GM23248 (cell line): ENCODE measurements at regions not wholly inside any gene's neighbourhood (a gene's known extent, or its start where the extent isn't known, plus 50 kb on each side); places are given as distances from the start of the nearest gene placed in this dataset.

Experiments
- DNase-seq: peaks from one replicate; pipeline ENCODE4 v3.0.0-alpha.2; 2015
- H2AFZ ChIP-seq: fragments of 200-600 bp; sonication (generic); 2 replicates; pipeline ENCODE4 v1.6.1; 2016; ENCODE audit warnings: antibody characterized with exemption
- H3F3A ChIP-seq: fragments of 200-600 bp; sonication (generic); 2 replicates; pipeline ENCODE4 v1.6.1; 2016; ENCODE audit warnings: mild to moderate bottlenecking, antibody characterized with exemption, mixed run types; ENCODE audit not compliant: insufficient read depth
- H3K27ac ChIP-seq: fragments of 200-600 bp; sonication (generic); 2 replicates; pipeline ENCODE4 v1.5.1; 2016; ENCODE audit warnings: mild to moderate bottlenecking
- H3K27me3 ChIP-seq: fragments of 200-600 bp; sonication (generic); replicated peaks from 2 replicates; pipeline ENCODE4 v1.6.1; 2016; ENCODE audit warnings: mild to moderate bottlenecking; ENCODE audit not compliant: insufficient read depth
- H3K36me3 ChIP-seq: fragments of 200-600 bp; sonication (generic); 2 replicates; pipeline ENCODE4 v1.6.1; 2016; ENCODE audit warnings: low read depth, mild to moderate bottlenecking
- H3K4me1 ChIP-seq: fragments of 200-600 bp; sonication (generic); 2 replicates; pipeline ENCODE4 v1.6.1; 2016; ENCODE audit warnings: mild to moderate bottlenecking; ENCODE audit not compliant: insufficient read depth
- H3K4me2 ChIP-seq: fragments of 200-600 bp; sonication (generic); one replicate; pipeline ENCODE4 v1.6.1; 2016; ENCODE audit warnings: mild to moderate bottlenecking; ENCODE audit not compliant: unreplicated experiment
- H3K4me3 ChIP-seq: fragments of 200-600 bp; sonication (generic); 2 replicates; pipeline ENCODE4 v1.5.1; 2016; ENCODE audit warnings: mild to moderate bottlenecking
- H3K79me2 ChIP-seq: fragments of 200-600 bp; sonication (generic); 2 replicates; pipeline ENCODE4 v1.6.1; 2016; ENCODE audit warnings: mild to moderate bottlenecking; ENCODE audit not compliant: insufficient read depth
- H3K9ac ChIP-seq: fragments of 200-600 bp; sonication (generic); 2 replicates; pipeline ENCODE4 v1.6.1; 2016; ENCODE audit warnings: mild to moderate bottlenecking
- H3K9me2 ChIP-seq: fragments of 200-600 bp; sonication (generic); 2 replicates; pipeline ENCODE4 v1.6.1; 2016; ENCODE audit warnings: mixed run types, mild to moderate bottlenecking, moderate library complexity; ENCODE audit not compliant: insufficient read depth
- H3K9me3 ChIP-seq: fragments of 200-600 bp; sonication (generic); one replicate; pipeline ENCODE4 v1.6.1; 2017; ENCODE audit warnings: low read depth
- H4K20me1 ChIP-seq: fragments of 200-600 bp; sonication (generic); 2 replicates; pipeline ENCODE4 v1.6.0; 2016; ENCODE audit not compliant: insufficient read depth
- EZH2 ChIP-seq: fragments of 200-600 bp; sonication (generic); IDR thresholded peaks from 2 replicates; pipeline ENCODE4 v1.6.1; 2018; ENCODE audit warnings: antibody characterized with exemption, mild to moderate bottlenecking; ENCODE audit not compliant: insufficient read depth, poor library complexity, severe bottlenecking
- EZH2phosphoT487 ChIP-seq: fragments of 200-600 bp; sonication (generic); IDR thresholded peaks from 2 replicates; pipeline ENCODE4 v1.6.1; 2018; ENCODE audit warnings: antibody characterized with exemption, moderate library complexity, mild to moderate bottlenecking, low read depth; ENCODE audit not compliant: insufficient read depth
- WGBS, 2 experiments: methylation state at CpG; one replicate each; pipeline ENCODE4 v1.1.6; 2015 to 2017; ENCODE audit warnings: low lambda C conversion rate in 2 of 2, low coverage in 1 of 2; ENCODE audit errors: missing lambda C conversion rate in 2 of 2; 5-methylcytosine and 5-hydroxymethylcytosine counted together
- in situ Hi-C: fragments of 300-500 bp; cut with MboI; formaldehyde crosslinking; loops from 2 replicates; pipeline ENCODE4 v1.15.0; 2020

GRCh38 chr7:123372368-123372767 lies 162.0 kb downstream of the IQUB start:
- Histone ChIP-seq H2AFZ (no peak overlapping the region), H3K79me2 (no peaks in the 10 kb centered on the region), H3K9ac (no peak overlapping the region), H3K27me3 (no peaks in the 10 kb centered on the region), H3K9me2 (no peaks in the 10 kb centered on the region), H3F3A (no peaks in the 10 kb centered on the region), H3K9me3 (no peaks in the 10 kb centered on the region), H3K4me3 (no peak overlapping the region), H3K27ac (no peak overlapping the region), H4K20me1 (no peaks in the 10 kb centered on the region), H3K36me3 (no peaks in the 10 kb centered on the region), H3K4me1 (no peaks in the 10 kb centered on the region), H3K4me2 (no peak overlapping the region)
- WGBS, 2 experiments = 0 to 14% methylated on average over 1 of the region's 1 CpG
- TF ChIP-seq EZH2phosphoT487 (no peak), EZH2 (no peak)
- in situ Hi-C loops = no loop called here
- DNase-seq = no peak

GRCh38 chr7:123367484-123368122 lies 166.8 kb downstream of the IQUB start:
- Histone ChIP-seq H3F3A (no peaks in the 10 kb centered on the region), H3K9me3 (no peaks in the 10 kb centered on the region), H3K9ac (no peak overlapping the region), H4K20me1 (no peaks in the 10 kb centered on the region), H3K27ac (no peak overlapping the region), H3K27me3 (no peaks in the 10 kb centered on the region), H2AFZ (no peak overlapping the region), H3K4me1 (no peaks in the 10 kb centered on the region), H3K9me2 (no peaks in the 10 kb centered on the region), H3K36me3 (no peaks in the 10 kb centered on the region), H3K4me2 (no peak overlapping the region), H3K4me3 (no peak overlapping the region), H3K79me2 (no peaks in the 10 kb centered on the region)
- TF ChIP-seq EZH2phosphoT487 = no peak
- no peak for TF ChIP-seq EZH2
- DNase-seq = peak; percentile 54
- WGBS, 2 experiments = 16% methylated on average over 5 of the region's 5 CpGs
- in situ Hi-C loops = no loop called here

- Histone ChIP-seq H2AFZ (no peak overlapping the region), H3F3A (no peaks in the 10 kb centered on the region), H3K9me3 (no peaks in the 10 kb centered on the region), H3K4me3 (no peak overlapping the region), H3K27me3 (no peaks in the 10 kb centered on the region), H3K27ac (no peak overlapping the region), H3K4me1 (no peaks in the 10 kb centered on the region), H3K4me2 (no peak overlapping the region), H3K79me2 (no peaks in the 10 kb centered on the region), H3K9ac (no peak overlapping the region), H4K20me1 (no peaks in the 10 kb centered on the region), H3K9me2 (no peaks in the 10 kb centered on the region), H3K36me3 (no peaks in the 10 kb centered on the region)
- TF ChIP-seq EZH2phosphoT487 (no peak), EZH2 (no peak)
- no peak for DNase-seq
- WGBS, 2 experiments = 7 to 8% methylated on average over 4 of the region's 4 CpGs
- in situ Hi-C loops = no loop called here
Measured at GRCh38 chr7:123367031-123367430, 167.3 kb upstream of the SLC13A1 start.

- Histone ChIP-seq H2AFZ (no peak overlapping the region), H3K9me3 (no peaks in the 10 kb centered on the region), H3K27ac (no peak overlapping the region), H3K4me2 (no peak overlapping the region), H3K27me3 (no peaks in the 10 kb centered on the region), H4K20me1 (no peaks in the 10 kb centered on the region), H3K36me3 (no peaks in the 10 kb centered on the region), H3K79me2 (no peaks in the 10 kb centered on the region), H3K9ac (no peak overlapping the region), H3K4me1 (no peaks in the 10 kb centered on the region), H3F3A (no peaks in the 10 kb centered on the region), H3K9me2 (no peaks in the 10 kb centered on the region), H3K4me3 (no peak overlapping the region)
- no peak for DNase-seq
- TF ChIP-seq EZH2phosphoT487 = no peak
- TF ChIP-seq EZH2 = no peak
- in situ Hi-C loops = no loop called here
Measured at GRCh38 chr7:123366626-123367025, 166.9 kb upstream of the SLC13A1 start.

- Histone ChIP-seq H3K4me1 (no peaks in the 10 kb centered on the region), H4K20me1 (no peaks in the 10 kb centered on the region), H3K4me2 (no peak overlapping the region), H3K9me3 (no peaks in the 10 kb centered on the region), H2AFZ (no peak overlapping the region), H3K36me3 (no peaks in the 10 kb centered on the region), H3K79me2 (no peaks in the 10 kb centered on the region), H3K9me2 (no peaks in the 10 kb centered on the region), H3F3A (no peaks in the 10 kb centered on the region), H3K4me3 (no peak overlapping the region), H3K9ac (no peak overlapping the region), H3K27me3 (no peaks in the 10 kb centered on the region), H3K27ac (no peak overlapping the region)
- no peak for TF ChIP-seq EZH2
- no peak for DNase-seq
- 1 to 5% methylated on average over 2 of the region's 2 CpGs for WGBS, 2 experiments
- in situ Hi-C loops = no loop called here
Measured at GRCh38 chr7:123360631-123361030, 160.9 kb upstream of the SLC13A1 start.
